Esophagus squamous epithelium (tissue), 5 donors: ENCODE measurements at regions not wholly inside any gene's neighbourhood (a gene's known extent, or its start where the extent isn't known, plus 50 kb on each side); places are given as distances from the start of the nearest gene placed in this dataset.

ENCODE experiments used
- DNase-seq: peaks from one replicate; lab custom pipeline; 2025; lab: John Stamatoyannopoulos, UW
- H3K27ac ChIP-seq, 4 donors: fragments of 200-600 bp; sonication (generic); one replicate each; pipeline ENCODE4 v1.5.1; 2016 to 2019; ENCODE audit warnings: mild to moderate bottlenecking in 1 of 4
- H3K27me3 ChIP-seq, 4 donors: fragments of 200-600 bp; sonication (generic); 1 replicate in 3 of 4; 2 replicates in 1 of 4; pipeline versions ENCODE4 v1.5.1 to v1.6.0; 2017 to 2021; ENCODE audit warnings: antibody characterized with exemption in 1 of 4
- H3K36me3 ChIP-seq, 3 donors: fragments of 200-600 bp; sonication (generic); one replicate each; pipeline ENCODE4 v1.5.1; 2016 to 2019
- H3K4me1 ChIP-seq, 3 donors: fragments of 200-600 bp; sonication (generic); one replicate each; pipeline ENCODE4 v1.5.1; 2017 to 2019
- H3K4me3 ChIP-seq, 4 donors: fragments of 200-600 bp; sonication (generic); 1 replicate in 3 of 4; 2 replicates in 1 of 4; pipeline ENCODE4 v1.5.1; 2016 to 2019; ENCODE audit warnings: mild to moderate bottlenecking in 2 of 4, moderate library complexity in 1 of 4
- H3K9me3 ChIP-seq, 3 donors: fragments of 200-600 bp; sonication (generic); one replicate each; pipeline ENCODE4 v1.5.1; 2016 to 2019
- POLR2A ChIP-seq, 4 donors: fragments of 450-650 bp; IDR thresholded peaks; one replicate each; pipeline ENCODE4 v1.6.1; 2017; ENCODE audit warnings: antibody characterized with exemption in 4 of 4, mild to moderate bottlenecking in 4 of 4, moderate library complexity in 3 of 4
- WGBS, 2 donors: methylation state at CpG; one replicate each; pipeline ENCODE4 v1.1.5; 2018; 5-methylcytosine and 5-hydroxymethylcytosine counted together
- intact Hi-C: fragments of 100-400 bp; cut with DNase I; formaldehyde crosslinking; loops from one replicate; pipeline ENCODE4 v1.15.0; 2022
- TF ChIP-seq, protein P1 (sequence below), 6 experiments: fragments of 450-650 bp in 4 of 6; fragments of 200-600 bp in 2 of 6; sonication (generic) in 2 of 6; IDR thresholded peaks; one replicate each; pipeline ENCODE4 v1.5.1; 2016 to 2019; ENCODE audit warnings: antibody characterized with exemption in 6 of 6, mild to moderate bottlenecking in 4 of 6, moderate library complexity in 4 of 6
- donor health status: DM: yes; HTN: yes; CAD: no.

- no peaks in the 10 kb centered on the region for H3K27me3 ChIP-seq
- DNase-seq = no peak
- no peaks in the 10 kb centered on the region for H3K36me3 ChIP-seq
- TF ChIP-seq, protein P1, sequence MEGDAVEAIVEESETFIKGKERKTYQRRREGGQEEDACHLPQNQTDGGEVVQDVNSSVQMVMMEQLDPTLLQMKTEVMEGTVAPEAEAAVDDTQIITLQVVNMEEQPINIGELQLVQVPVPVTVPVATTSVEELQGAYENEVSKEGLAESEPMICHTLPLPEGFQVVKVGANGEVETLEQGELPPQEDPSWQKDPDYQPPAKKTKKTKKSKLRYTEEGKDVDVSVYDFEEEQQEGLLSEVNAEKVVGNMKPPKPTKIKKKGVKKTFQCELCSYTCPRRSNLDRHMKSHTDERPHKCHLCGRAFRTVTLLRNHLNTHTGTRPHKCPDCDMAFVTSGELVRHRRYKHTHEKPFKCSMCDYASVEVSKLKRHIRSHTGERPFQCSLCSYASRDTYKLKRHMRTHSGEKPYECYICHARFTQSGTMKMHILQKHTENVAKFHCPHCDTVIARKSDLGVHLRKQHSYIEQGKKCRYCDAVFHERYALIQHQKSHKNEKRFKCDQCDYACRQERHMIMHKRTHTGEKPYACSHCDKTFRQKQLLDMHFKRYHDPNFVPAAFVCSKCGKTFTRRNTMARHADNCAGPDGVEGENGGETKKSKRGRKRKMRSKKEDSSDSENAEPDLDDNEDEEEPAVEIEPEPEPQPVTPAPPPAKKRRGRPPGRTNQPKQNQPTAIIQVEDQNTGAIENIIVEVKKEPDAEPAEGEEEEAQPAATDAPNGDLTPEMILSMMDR (IDR thresholded peaks at IDR 0.05) = no peak
- no peak for TF ChIP-seq POLR2A (IDR thresholded peaks at IDR 0.05)
- no peak overlapping the region for H3K4me3 ChIP-seq
- H3K9me3 ChIP-seq = no peaks in the 10 kb centered on the region
- WGBS, 2 donors = 33 to 38% methylated on average over 1 of the region's 1 CpG
- intact Hi-C loops = no loop called here
- no peaks in the 10 kb centered on the region for H3K4me1 ChIP-seq
- no peak overlapping the region for H3K27ac ChIP-seq
Measured at GRCh38 chr1:106603616-106604015, 452.9 kb upstream of the PRMT6 start.

- H3K4me1 ChIP-seq = no peaks in the 10 kb centered on the region
- no peak overlapping the region for H3K4me3 ChIP-seq
- H3K9me3 ChIP-seq = no peaks in the 10 kb centered on the region
- TF ChIP-seq POLR2A (IDR thresholded peaks at IDR 0.05) = no peak
- TF ChIP-seq, protein P1 (IDR thresholded peaks at IDR 0.05) = no peak
- DNase-seq = no peak
- no peaks in the 10 kb centered on the region for H3K36me3 ChIP-seq
- no peak overlapping the region for H3K27ac ChIP-seq
- no peaks in the 10 kb centered on the region for H3K27me3 ChIP-seq
- intact Hi-C loops = no loop called here
Measured at GRCh38 chr1:106608841-106609240, 447.6 kb upstream of the PRMT6 start.

GRCh38 chr1:106613068-106613467 lies 443.4 kb upstream of the PRMT6 start:
- Histone ChIP-seq H3K27ac (no peak overlapping the region), H3K27me3 (no peaks in the 10 kb centered on the region), H3K4me3 (no peak overlapping the region), H3K4me1 (no peaks in the 10 kb centered on the region), H3K9me3 (no peaks in the 10 kb centered on the region), H3K36me3 (no peaks in the 10 kb centered on the region)
- WGBS, 2 donors = 84% methylated on average over 3 of the region's 3 CpGs
- intact Hi-C loops = no loop called here
- TF ChIP-seq, protein P1 (IDR thresholded peaks at IDR 0.05) = no peak
- no peak for TF ChIP-seq POLR2A (IDR thresholded peaks at IDR 0.05)
- no peak for DNase-seq

DNA sequence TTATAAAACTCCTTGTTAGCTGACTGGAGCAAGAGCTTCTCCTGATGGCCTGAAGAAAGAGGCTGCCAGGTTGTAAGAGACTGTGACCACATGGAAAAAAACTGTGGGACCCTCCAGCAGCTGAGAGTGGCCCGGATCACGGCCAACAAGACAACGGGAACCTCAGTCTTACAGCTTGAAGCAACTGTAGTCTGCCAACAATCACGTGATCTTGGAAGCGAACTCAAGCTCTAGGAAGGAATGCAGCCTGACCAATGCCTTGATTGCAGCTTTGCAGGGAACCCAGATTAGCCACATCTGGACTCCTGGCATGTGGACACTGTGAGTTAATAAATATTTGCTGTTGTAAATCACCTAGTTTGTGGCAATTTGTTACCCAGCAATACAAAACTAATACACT lies 442.6 kb upstream of the PRMT6 start:
- no peaks in the 10 kb centered on the region for H3K4me1 ChIP-seq
- TF ChIP-seq, protein P1 (IDR thresholded peaks at IDR 0.05) = no peak
- no peak for TF ChIP-seq POLR2A (IDR thresholded peaks at IDR 0.05)
- no peaks in the 10 kb centered on the region for H3K27me3 ChIP-seq
- 72 to 85% methylated on average over 5 of the region's 5 CpGs for WGBS, 2 donors
- DNase-seq = no peak
- H3K4me3 ChIP-seq = no peak overlapping the region
- intact Hi-C loops = no loop called here
- H3K9me3 ChIP-seq = no peaks in the 10 kb centered on the region
- no peak overlapping the region for H3K27ac ChIP-seq
- H3K36me3 ChIP-seq = no peaks in the 10 kb centered on the region

- intact Hi-C loops = no loop called here
- no peaks in the 10 kb centered on the region for H3K27me3 ChIP-seq
- H3K4me1 ChIP-seq = no peaks in the 10 kb centered on the region
- H3K4me3 ChIP-seq = no peak overlapping the region
- H3K9me3 ChIP-seq = no peaks in the 10 kb centered on the region
- no peaks in the 10 kb centered on the region for H3K36me3 ChIP-seq
- 56 to 59% methylated on average over 2 of the region's 2 CpGs for WGBS, 2 donors
- TF ChIP-seq POLR2A (IDR thresholded peaks at IDR 0.05) = no peak
- TF ChIP-seq, protein P1 (IDR thresholded peaks at IDR 0.05) = no peak
- H3K27ac ChIP-seq = no peak overlapping the region
- DNase-seq = no peak
Measured at GRCh38 chr1:106615473-106615872, 441.0 kb upstream of the PRMT6 start.
